SIG-M5 treated with dmso at 0.1 percent for 504 hours (cell line): ENCODE measurements at regions not wholly inside any gene's neighbourhood (a gene's known extent, or its start where the extent isn't known, plus 50 kb on each side); places are given as distances from the start of the nearest gene placed in this dataset.

Source experiments
- DNase-seq: peaks from one replicate; lab custom pipeline; 2025; ENCODE audit not compliant: unreplicated experiment; lab: John Stamatoyannopoulos, UW

GRCh38 chr4:12242354-12242753 is 813.7 kb upstream of the HS3ST1 start:
- DNase-seq: no peak

GRCh38 chr4:12239897-12240636 is 811.4 kb upstream of the HS3ST1 start:
- no peak for DNase-seq

- DNase-seq: no peak
Observed at GRCh38 chr4:12231098-12231497, 802.4 kb upstream of the HS3ST1 start.

GRCh38 chr4:12221031-12221430 is 792.3 kb upstream of the HS3ST1 start:
- peak; percentile 23 for DNase-seq

- DNase-seq: no peak
Observed at GRCh38 chr4:12211636-12212035, 782.9 kb upstream of the HS3ST1 start.

GRCh38 chr4:12207396-12207795 is 778.7 kb upstream of the HS3ST1 start:
- no peak for DNase-seq

GRCh38 chr4:12206091-12206490 is 777.4 kb upstream of the HS3ST1 start:
- no peak for DNase-seq

- no peak for DNase-seq
Observed at GRCh38 chr4:12203945-12204344, 775.3 kb upstream of the HS3ST1 start.

GRCh38 chr4:12200226-12200625 is 771.5 kb upstream of the HS3ST1 start:
- DNase-seq: no peak

- DNase-seq: no peak
Observed at GRCh38 chr4:12186526-12186925, 757.8 kb upstream of the HS3ST1 start.

GRCh38 chr4:12178614-12179610 is 750.2 kb upstream of the HS3ST1 start:
- DNase-seq: no peak

- no peak for DNase-seq
Observed at GRCh38 chr4:12177416-12177815, 748.7 kb upstream of the HS3ST1 start.

- DNase-seq: no peak
Observed at GRCh38 chr4:12173496-12173895, 744.8 kb upstream of the HS3ST1 start.

GRCh38 chr4:12172198-12172973 is 743.7 kb upstream of the HS3ST1 start:
- DNase-seq: no peak

- no peak for DNase-seq
Observed at GRCh38 chr4:12170308-12170707, 741.6 kb upstream of the HS3ST1 start.

GRCh38 chr4:12165616-12166015 is 736.9 kb upstream of the HS3ST1 start:
- no peak for DNase-seq

GRCh38 chr4:12146339-12146738 is 717.6 kb upstream of the HS3ST1 start:
- DNase-seq: no peak

- DNase-seq: no peak
Observed at GRCh38 chr4:12145768-12146167, 717.1 kb upstream of the HS3ST1 start.

GRCh38 chr4:12145106-12145505 is 716.4 kb upstream of the HS3ST1 start:
- DNase-seq: no peak

GRCh38 chr4:12144051-12144450 is 715.4 kb upstream of the HS3ST1 start:
- DNase-seq: no peak

- DNase-seq: no peak
Observed at GRCh38 chr4:12140864-12141263, 712.2 kb upstream of the HS3ST1 start.
